ENCODE measurements at regions not wholly inside any gene's neighbourhood (a gene's known extent, or its start where the extent isn't known, plus 50 kb on each side); places are given as distances from the start of the nearest gene placed in this dataset.

DNA sequence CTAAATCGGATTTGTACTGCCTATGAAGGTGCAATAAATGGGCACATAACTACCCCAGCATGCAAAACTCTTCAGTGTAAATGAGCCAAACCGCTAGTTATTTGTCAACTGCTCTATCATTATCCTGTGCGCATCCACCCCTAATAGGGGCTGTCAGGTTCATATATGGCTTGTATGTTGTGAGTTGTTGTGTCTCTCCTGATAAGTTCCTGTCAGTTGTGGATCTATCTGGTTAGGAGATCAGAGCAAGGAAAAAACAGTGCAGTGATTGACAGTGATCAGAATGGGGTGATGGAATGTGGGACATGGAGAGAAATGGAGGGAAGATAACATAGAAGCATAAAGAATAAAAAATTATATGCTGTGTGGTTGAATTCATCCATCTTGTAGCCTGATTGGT is 686.9 kb upstream of the ID4 start:
- Histone ChIP-seq H3K9me3 (ENCODE audit: control insufficient read depth in 1 of 2, insufficient read depth in 1 of 2, low read length in 2 of 2) (peaks cover 0 to 6% of the 10 kb centered on the region in 2 experiments), H3K36me3 (ENCODE audit: insufficient read depth, low read length) (no peaks in the 10 kb centered on the region), H3K27me3 (ENCODE audit: control insufficient read depth in 1 of 2, insufficient read depth in 2 of 2, low read length in 2 of 2) (no peaks in the 10 kb centered on the region), H3K27ac (ENCODE audit: low read depth in 1 of 2, low read length in 2 of 2) (no peak overlapping the region), H3K4me3 (ENCODE audit: low read length) (no peak overlapping the region), H3K4me1 (ENCODE audit: insufficient read depth, low read length) (no peaks in the 10 kb centered on the region)
- CTCF ChIA-PET: no interaction called here
- H3K27me3 Mint-ChIP-seq: no peaks in the 10 kb centered on the region
- H3K4me1 Mint-ChIP-seq (ENCODE audit: low read depth): no peaks in the 10 kb centered on the region
- H3K9me3 Mint-ChIP-seq: peaks cover 7% of the 10 kb centered on the region
- no peak overlapping the region for H3K4me3 Mint-ChIP-seq
- no peak for ATAC-seq (ENCODE audit: poor library complexity)
- H3K27ac Mint-ChIP-seq: no peak overlapping the region
- DNase-seq: no peak
- H3K36me3 Mint-ChIP-seq (ENCODE audit: low read depth): no peaks in the 10 kb centered on the region
- intact Hi-C loops (cut with DNase I, micrococcal nuclease): no loop called here
- POLR2A ChIA-PET: no interaction called here
- TF ChIP-seq, protein P1, sequence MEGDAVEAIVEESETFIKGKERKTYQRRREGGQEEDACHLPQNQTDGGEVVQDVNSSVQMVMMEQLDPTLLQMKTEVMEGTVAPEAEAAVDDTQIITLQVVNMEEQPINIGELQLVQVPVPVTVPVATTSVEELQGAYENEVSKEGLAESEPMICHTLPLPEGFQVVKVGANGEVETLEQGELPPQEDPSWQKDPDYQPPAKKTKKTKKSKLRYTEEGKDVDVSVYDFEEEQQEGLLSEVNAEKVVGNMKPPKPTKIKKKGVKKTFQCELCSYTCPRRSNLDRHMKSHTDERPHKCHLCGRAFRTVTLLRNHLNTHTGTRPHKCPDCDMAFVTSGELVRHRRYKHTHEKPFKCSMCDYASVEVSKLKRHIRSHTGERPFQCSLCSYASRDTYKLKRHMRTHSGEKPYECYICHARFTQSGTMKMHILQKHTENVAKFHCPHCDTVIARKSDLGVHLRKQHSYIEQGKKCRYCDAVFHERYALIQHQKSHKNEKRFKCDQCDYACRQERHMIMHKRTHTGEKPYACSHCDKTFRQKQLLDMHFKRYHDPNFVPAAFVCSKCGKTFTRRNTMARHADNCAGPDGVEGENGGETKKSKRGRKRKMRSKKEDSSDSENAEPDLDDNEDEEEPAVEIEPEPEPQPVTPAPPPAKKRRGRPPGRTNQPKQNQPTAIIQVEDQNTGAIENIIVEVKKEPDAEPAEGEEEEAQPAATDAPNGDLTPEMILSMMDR (IDR thresholded peaks at IDR 0.05): no peak

DNA sequence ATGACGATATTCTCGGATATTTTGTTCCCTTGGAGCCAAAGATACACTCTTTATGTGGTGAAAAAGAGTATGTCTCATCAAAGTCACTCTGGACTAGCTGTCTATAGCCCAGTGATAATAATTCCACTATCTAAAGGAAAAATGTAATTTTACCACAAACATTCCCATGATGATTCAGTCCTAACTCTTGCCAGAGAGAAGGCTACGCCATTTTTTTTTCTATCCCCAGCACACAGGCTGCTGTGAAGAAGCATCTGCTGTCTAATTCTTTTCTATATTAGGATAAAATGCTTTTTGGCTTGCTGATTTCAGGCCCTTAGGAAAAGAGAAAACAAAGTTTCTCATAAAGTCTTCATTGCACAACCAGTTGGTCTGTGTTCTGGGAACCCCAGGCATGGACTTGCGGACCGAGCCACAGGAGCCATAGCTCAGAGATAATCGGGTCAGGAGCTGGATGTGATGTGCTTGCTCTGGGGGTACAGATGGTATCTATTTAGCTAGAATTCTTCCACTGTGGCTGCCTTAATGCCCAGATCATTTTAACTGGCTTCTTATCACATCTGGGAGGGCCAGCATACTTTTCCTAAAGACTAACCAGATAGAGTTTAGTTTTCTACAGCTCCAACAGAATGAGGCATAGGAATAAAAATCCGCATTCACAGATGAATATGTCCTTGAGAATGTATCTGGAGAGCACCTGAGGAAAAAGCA is 683.7 kb upstream of the ID4 start:
- TF ChIP-seq, protein P1 (IDR thresholded peaks at IDR 0.05): no peak
- H3K27me3 Mint-ChIP-seq: no peaks in the 10 kb centered on the region
- peaks cover 10% of the 10 kb centered on the region for H3K9me3 Mint-ChIP-seq
- ChIA-PET POLR2A (no interaction called here), CTCF (no interaction called here)
- DNase-seq (no peak), ATAC-seq (ENCODE audit: poor library complexity) (no peak)
- intact Hi-C loops (cut with DNase I, micrococcal nuclease): no loop called here
- Histone ChIP-seq H3K4me1 (ENCODE audit: insufficient read depth, low read length) (no peaks in the 10 kb centered on the region), H3K27me3 (ENCODE audit: control insufficient read depth in 1 of 2, insufficient read depth in 2 of 2, low read length in 2 of 2) (no peaks in the 10 kb centered on the region), H3K9me3 (ENCODE audit: control insufficient read depth in 1 of 2, insufficient read depth in 1 of 2, low read length in 2 of 2) (peaks cover 0 to 6% of the 10 kb centered on the region in 2 experiments), H3K36me3 (ENCODE audit: insufficient read depth, low read length) (no peaks in the 10 kb centered on the region), H3K27ac (ENCODE audit: low read depth in 1 of 2, low read length in 2 of 2) (no peak overlapping the region), H3K4me3 (ENCODE audit: low read length) (no peak overlapping the region)
- H3K36me3 Mint-ChIP-seq (ENCODE audit: low read depth): no peaks in the 10 kb centered on the region
- no peak overlapping the region for H3K4me3 Mint-ChIP-seq
- H3K4me1 Mint-ChIP-seq (ENCODE audit: low read depth): no peaks in the 10 kb centered on the region
- no peak overlapping the region for H3K27ac Mint-ChIP-seq

- no peaks in the 10 kb centered on the region for H3K27me3 Mint-ChIP-seq
- CTCF ChIA-PET: no interaction called here
- POLR2A ChIA-PET: no interaction called here
Observed at GRCh38 chr6:19153981-19154295, 683.2 kb upstream of the ID4 start.

More at GRCh38 chr6:19153981-19154295, 683.2 kb upstream of the ID4 start:
- no peak for ATAC-seq (ENCODE audit: poor library complexity)
- no peaks in the 10 kb centered on the region for H3K36me3 ChIP-seq (ENCODE audit: insufficient read depth, low read length)
- intact Hi-C loops (cut with DNase I, micrococcal nuclease): no loop called here
- H3K4me3 Mint-ChIP-seq: no peak overlapping the region
- no peak for DNase-seq
- no peaks in the 10 kb centered on the region for H3K4me1 ChIP-seq (ENCODE audit: insufficient read depth, low read length)
- H3K27ac Mint-ChIP-seq: no peak overlapping the region
- H3K27ac ChIP-seq (ENCODE audit: low read depth in 1 of 2, low read length in 2 of 2): no peak overlapping the region
- H3K36me3 Mint-ChIP-seq (ENCODE audit: low read depth): no peaks in the 10 kb centered on the region
- TF ChIP-seq, protein P1 (IDR thresholded peaks at IDR 0.05): no peak
- H3K4me1 Mint-ChIP-seq (ENCODE audit: low read depth): no peaks in the 10 kb centered on the region
- no peak overlapping the region for H3K4me3 ChIP-seq (ENCODE audit: low read length)
- peaks cover 0 to 6% of the 10 kb centered on the region in 2 experiments for H3K9me3 ChIP-seq (ENCODE audit: control insufficient read depth in 1 of 2, insufficient read depth in 1 of 2, low read length in 2 of 2)
- H3K27me3 ChIP-seq (ENCODE audit: control insufficient read depth in 1 of 2, insufficient read depth in 2 of 2, low read length in 2 of 2): no peaks in the 10 kb centered on the region
- peaks cover 10% of the 10 kb centered on the region for H3K9me3 Mint-ChIP-seq

Measured in CD4-positive, alpha-beta T cell (primary cell).